22Rv1 (cell line): ENCODE measurements at regions not wholly inside any gene's neighbourhood (a gene's known extent, or its start where the extent isn't known, plus 50 kb on each side); places are given as distances from the start of the nearest gene placed in this dataset.

Experiments used
- H3K27ac ChIP-seq: fragments of 450-650 bp; 2 replicates; pipeline ENCODE4 v1.5.1; 2017
- CTCF ChIP-seq: fragments of 450-650 bp; IDR thresholded peaks from 2 replicates; pipeline ENCODE4 v1.5.1; 2017; ENCODE audit warnings: mild to moderate bottlenecking
- ZFX ChIP-seq: fragments of 450-650 bp; IDR thresholded peaks from 2 replicates; pipeline ENCODE4 v1.6.1; 2017; ENCODE audit warnings: antibody characterized with exemption, borderline replicate concordance

- TF ChIP-seq ZFX = no peak
- peak; percentile 41; the same call in 1 of the 2 replicates for TF ChIP-seq CTCF
- H3K27ac ChIP-seq = no peak overlapping the region
Observed at GRCh38 chr4:144575181-144575580, 70.8 kb upstream of the HHIP start.

GRCh38 chr4:144578681-144579080, 67.3 kb upstream of the HHIP start:
- TF ChIP-seq ZFX (no peak), CTCF (no peak)
- no peak overlapping the region for H3K27ac ChIP-seq

GRCh38 chr4:144579411-144580030, 66.4 kb upstream of the HHIP start:
- H3K27ac ChIP-seq = no peak overlapping the region
- TF ChIP-seq ZFX (no peak), CTCF (no peak)

- TF ChIP-seq ZFX (no peak), CTCF (no peak)
- no peak overlapping the region for H3K27ac ChIP-seq
Observed at GRCh38 chr4:144580430-144580829, 65.5 kb upstream of the HHIP start.

- no peak for TF ChIP-seq ZFX
- no peak for TF ChIP-seq CTCF
- H3K27ac ChIP-seq = peak overlapping the region; percentile 67
Observed at GRCh38 chr4:144582105-144582850, 63.7 kb upstream of the HHIP start.

GRCh38 chr4:144582975-144583374, 63.0 kb upstream of the HHIP start:
- TF ChIP-seq CTCF = no peak
- TF ChIP-seq ZFX = no peak
- peak overlapping the region; percentile 67 for H3K27ac ChIP-seq

GRCh38 chr4:144583658-144584057, 62.3 kb upstream of the HHIP start:
- no peak overlapping the region; the same call in 1 of the 2 replicates for H3K27ac ChIP-seq
- TF ChIP-seq ZFX (no peak), CTCF (no peak)
